KMS-11 (cell line): ENCODE measurements at regions not wholly inside any gene's neighbourhood (a gene's known extent, or its start where the extent isn't known, plus 50 kb on each side); places are given as distances from the start of the nearest gene placed in this dataset.

Experiments
- H2AFZ ChIP-seq: fragments of 200-600 bp; sonication (generic); 2 replicates; pipeline ENCODE4 v1.6.1; 2016; ENCODE audit warnings: antibody characterized with exemption, mixed run types, low read depth
- H3K27ac ChIP-seq: fragments of 200-600 bp; sonication (generic); 2 replicates; pipeline ENCODE4 v1.6.1; 2016; ENCODE audit warnings: mild to moderate bottlenecking, mixed run types
- H3K27me3 ChIP-seq: fragments of 200-600 bp; sonication (generic); 2 replicates; pipeline ENCODE4 v1.6.1; 2017; ENCODE audit warnings: mild to moderate bottlenecking, low read depth, mixed run types, moderate library complexity; ENCODE audit not compliant: insufficient read depth
- H3K36me3 ChIP-seq: fragments of 200-600 bp; sonication (generic); 2 replicates; pipeline ENCODE4 v1.6.1; 2017; ENCODE audit warnings: mild to moderate bottlenecking, mixed run types; ENCODE audit not compliant: insufficient read depth
- H3K4me1 ChIP-seq: fragments of 200-600 bp; sonication (generic); 2 replicates; pipeline ENCODE4 v1.6.1; 2016; ENCODE audit warnings: mild to moderate bottlenecking, low read depth, mixed run types; ENCODE audit not compliant: poor library complexity, severe bottlenecking
- H3K4me2 ChIP-seq: fragments of 200-600 bp; sonication (generic); 2 replicates; pipeline ENCODE4 v1.7.0; 2016; ENCODE audit warnings: mild to moderate bottlenecking, mixed run types
- H3K4me3 ChIP-seq: fragments of 200-600 bp; sonication (generic); IDR thresholded peaks from 2 replicates; pipeline ENCODE4 v1.6.1; 2017; ENCODE audit warnings: low read depth, low read length, mixed read lengths; ENCODE audit not compliant: insufficient read depth
- H3K79me2 ChIP-seq: fragments of 200-600 bp; sonication (generic); 2 replicates; pipeline ENCODE4 v1.6.1; 2016; ENCODE audit warnings: low read depth, mixed run types; ENCODE audit not compliant: insufficient read depth
- H3K9ac ChIP-seq: fragments of 200-600 bp; sonication (generic); 2 replicates; pipeline ENCODE4 v1.6.1; 2016; ENCODE audit warnings: mild to moderate bottlenecking, mixed run types
- H4K20me1 ChIP-seq: fragments of 200-600 bp; sonication (generic); 2 replicates; pipeline ENCODE4 v1.6.1; 2016; ENCODE audit warnings: mild to moderate bottlenecking, mixed run types; ENCODE audit not compliant: insufficient read depth
- CTCF ChIP-seq: fragments of 200-600 bp; sonication (generic); conservative IDR thresholded peaks from 2 replicates; pipeline ENCODE4 v1.6.1; 2017; ENCODE audit warnings: low read depth, mild to moderate bottlenecking, antibody characterized with exemption, low read length, moderate library complexity, mixed read lengths

GRCh38 chr9:11871852-11872251 is 821.3 kb upstream of the TYRP1 start:
- Histone ChIP-seq H3K79me2 (no peaks in the 10 kb centered on the region), H3K9ac (no peak overlapping the region), H2AFZ (no peak overlapping the region)

GRCh38 chr9:11872471-11872870 is 820.7 kb upstream of the TYRP1 start:
- Histone ChIP-seq H2AFZ (no peak overlapping the region), H3K4me3 (no peak overlapping the region), H3K79me2 (no peaks in the 10 kb centered on the region), H3K4me1 (no peaks in the 10 kb centered on the region), H3K36me3 (no peaks in the 10 kb centered on the region), H3K27me3 (no peaks in the 10 kb centered on the region), H4K20me1 (no peaks in the 10 kb centered on the region), H3K27ac (no peak overlapping the region), H3K9ac (no peak overlapping the region), H3K4me2 (no peak overlapping the region)
- TF ChIP-seq CTCF = no peak

More at GRCh38 chr9:11871852-11872251, 821.3 kb upstream of the TYRP1 start:
- Histone ChIP-seq H3K4me2 (no peak overlapping the region), H3K36me3 (no peaks in the 10 kb centered on the region), H3K4me3 (no peak overlapping the region), H3K4me1 (no peaks in the 10 kb centered on the region), H3K27ac (no peak overlapping the region), H3K27me3 (no peaks in the 10 kb centered on the region), H4K20me1 (no peaks in the 10 kb centered on the region)
- no peak for TF ChIP-seq CTCF

GRCh38 chr9:11874414-11874813 is 818.8 kb upstream of the TYRP1 start:
- H3K9ac ChIP-seq = no peak overlapping the region
- H3K4me1 ChIP-seq = no peaks in the 10 kb centered on the region
- TF ChIP-seq CTCF = no peak
- H3K4me2 ChIP-seq = no peak overlapping the region
- no peak overlapping the region for H3K4me3 ChIP-seq
- no peaks in the 10 kb centered on the region for H3K27me3 ChIP-seq
- no peaks in the 10 kb centered on the region for H4K20me1 ChIP-seq
- no peak overlapping the region for H3K27ac ChIP-seq
- no peak overlapping the region for H2AFZ ChIP-seq
- no peaks in the 10 kb centered on the region for H3K36me3 ChIP-seq
- no peaks in the 10 kb centered on the region for H3K79me2 ChIP-seq

- Histone ChIP-seq H3K9ac (no peak overlapping the region), H2AFZ (no peak overlapping the region), H3K36me3 (no peaks in the 10 kb centered on the region), H3K79me2 (no peaks in the 10 kb centered on the region), H3K27me3 (no peaks in the 10 kb centered on the region), H3K4me1 (no peaks in the 10 kb centered on the region), H3K4me3 (no peak overlapping the region), H3K27ac (no peak overlapping the region), H4K20me1 (no peaks in the 10 kb centered on the region), H3K4me2 (no peak overlapping the region)
- TF ChIP-seq CTCF = no peak
Observed at GRCh38 chr9:11892401-11892800, 800.8 kb upstream of the TYRP1 start.

- no peaks in the 10 kb centered on the region for H3K79me2 ChIP-seq
- no peak for TF ChIP-seq CTCF
Observed at GRCh38 chr9:11893331-11893730, 799.9 kb upstream of the TYRP1 start.

More at GRCh38 chr9:11893331-11893730, 799.9 kb upstream of the TYRP1 start:
- H3K27ac ChIP-seq = no peak overlapping the region
- H3K36me3 ChIP-seq = no peaks in the 10 kb centered on the region
- H3K4me3 ChIP-seq = no peak overlapping the region
- H4K20me1 ChIP-seq = no peaks in the 10 kb centered on the region
- H3K9ac ChIP-seq = no peak overlapping the region
- H3K4me2 ChIP-seq = no peak overlapping the region
- H3K27me3 ChIP-seq = no peaks in the 10 kb centered on the region
- H2AFZ ChIP-seq = no peak overlapping the region
- no peaks in the 10 kb centered on the region for H3K4me1 ChIP-seq
